Tibial nerve (tissue), 4 donors: ENCODE measurements at regions not wholly inside any gene's neighbourhood (a gene's known extent, or its start where the extent isn't known, plus 50 kb on each side); places are given as distances from the start of the nearest gene placed in this dataset.

Experiments
- EP300 ChIP-seq, 2 donors: sonication (generic); formaldehyde crosslinking; IDR thresholded peaks; one replicate each; pipeline ENCODE4 v1.6.1; 2017; ENCODE audit warnings: antibody characterized with exemption in 2 of 2, mild to moderate bottlenecking in 1 of 2
- POLR2A ChIP-seq, 2 donors: fragments of 450-650 bp; IDR thresholded peaks; one replicate each; pipeline ENCODE4 v1.6.1; 2017; ENCODE audit warnings: antibody characterized with exemption in 2 of 2, mild to moderate bottlenecking in 2 of 2, moderate library complexity in 2 of 2
- TF ChIP-seq, protein P1 (sequence below), 5 experiments: fragments of 200-600 bp in 3 of 5; fragments of 450-650 bp in 2 of 5; sonication (generic) in 3 of 5; IDR thresholded peaks; one replicate each; pipeline ENCODE4 v1.5.1; 2016 to 2019; ENCODE audit warnings: antibody characterized with exemption in 5 of 5, mild to moderate bottlenecking in 3 of 5, moderate library complexity in 2 of 5

DNA sequence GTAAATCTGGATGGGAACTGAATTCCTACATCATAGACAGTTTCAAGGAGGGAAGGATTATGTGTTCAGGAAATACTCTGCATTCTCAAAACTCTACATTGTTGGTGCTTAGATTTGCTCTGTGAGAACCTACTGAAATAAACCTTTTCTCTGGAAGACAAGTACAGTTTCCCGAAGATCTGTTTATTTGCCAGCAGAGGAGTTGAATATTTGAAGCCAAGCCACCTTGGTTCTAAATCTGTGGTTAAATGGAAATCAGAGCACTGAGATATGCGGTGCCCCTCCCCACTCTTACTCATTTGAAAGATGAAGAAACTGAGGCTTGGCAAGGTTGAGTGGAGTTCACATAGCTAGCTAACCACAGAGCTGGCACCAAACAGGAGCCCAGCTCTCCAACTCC lies 146.3 kb upstream of the CTAGE1 start:
- no peak for TF ChIP-seq POLR2A (IDR thresholded peaks at IDR 0.05)
- TF ChIP-seq, protein P1, sequence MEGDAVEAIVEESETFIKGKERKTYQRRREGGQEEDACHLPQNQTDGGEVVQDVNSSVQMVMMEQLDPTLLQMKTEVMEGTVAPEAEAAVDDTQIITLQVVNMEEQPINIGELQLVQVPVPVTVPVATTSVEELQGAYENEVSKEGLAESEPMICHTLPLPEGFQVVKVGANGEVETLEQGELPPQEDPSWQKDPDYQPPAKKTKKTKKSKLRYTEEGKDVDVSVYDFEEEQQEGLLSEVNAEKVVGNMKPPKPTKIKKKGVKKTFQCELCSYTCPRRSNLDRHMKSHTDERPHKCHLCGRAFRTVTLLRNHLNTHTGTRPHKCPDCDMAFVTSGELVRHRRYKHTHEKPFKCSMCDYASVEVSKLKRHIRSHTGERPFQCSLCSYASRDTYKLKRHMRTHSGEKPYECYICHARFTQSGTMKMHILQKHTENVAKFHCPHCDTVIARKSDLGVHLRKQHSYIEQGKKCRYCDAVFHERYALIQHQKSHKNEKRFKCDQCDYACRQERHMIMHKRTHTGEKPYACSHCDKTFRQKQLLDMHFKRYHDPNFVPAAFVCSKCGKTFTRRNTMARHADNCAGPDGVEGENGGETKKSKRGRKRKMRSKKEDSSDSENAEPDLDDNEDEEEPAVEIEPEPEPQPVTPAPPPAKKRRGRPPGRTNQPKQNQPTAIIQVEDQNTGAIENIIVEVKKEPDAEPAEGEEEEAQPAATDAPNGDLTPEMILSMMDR (IDR thresholded peaks at IDR 0.05) = no peak
- no peak for TF ChIP-seq EP300 (IDR thresholded peaks at IDR 0.05)
